DND-41 (cell line): ENCODE measurements at regions not wholly inside any gene's neighbourhood (a gene's known extent, or its start where the extent isn't known, plus 50 kb on each side); places are given as distances from the start of the nearest gene placed in this dataset.
"Not testable (repeated sequence)": the region's sequence is repeated elsewhere in the genome, so short reads cannot be mapped to it uniquely, and the experiment has no call there.

Experiments
- ATAC-seq: fragments of 200-7000 bp; cut with Tn5 transposase; 3 replicates; pipeline ENCODE4 v1.9.1; 2021; ENCODE audit warnings: low read depth; ENCODE audit not compliant: insufficient read depth
- DNase-seq: peaks from one replicate; pipeline ENCODE4 v3.0.0-alpha.2; 2020
- H2AFZ ChIP-seq: 2 replicates; pipeline ENCODE4 v1.6.0; 2012; ENCODE audit warnings: low read depth, low read length
- H3K27ac ChIP-seq: 2 replicates; pipeline ENCODE4 v1.5.1; 2012; ENCODE audit warnings: low read length, inconsistent platforms
- H3K27me3 ChIP-seq: fragments of 200-600 bp; sonication (generic); 2 replicates; pipeline ENCODE4 v1.6.0; 2012; ENCODE audit warnings: low read length, mild to moderate bottlenecking, inconsistent platforms; ENCODE audit not compliant: insufficient read depth, poor library complexity
- H3K36me3 ChIP-seq: 2 replicates; pipeline ENCODE4 v1.5.1; 2012; ENCODE audit warnings: low read length, inconsistent platforms; ENCODE audit not compliant: insufficient read depth
- H3K4me1 ChIP-seq: 2 replicates; pipeline ENCODE4 v1.5.1; 2012; ENCODE audit warnings: mild to moderate bottlenecking, low read length; ENCODE audit not compliant: insufficient read depth
- H3K4me2 ChIP-seq: 2 replicates; pipeline ENCODE4 v1.6.0; 2012; ENCODE audit warnings: mild to moderate bottlenecking, moderate library complexity, low read length, inconsistent platforms; ENCODE audit not compliant: insufficient read depth
- H3K4me3 ChIP-seq, 2 experiments: fragments of 200-600 bp in 1 of 2; shearing (Covaris generic) in 1 of 2; 2 replicates each; pipeline ENCODE4 v1.5.1; 2012 to 2016; ENCODE audit warnings: inconsistent platforms in 2 of 2, low read length in 2 of 2, mild to moderate bottlenecking in 2 of 2, low read depth in 1 of 2, moderate library complexity in 1 of 2
- H3K79me2 ChIP-seq: 2 replicates; pipeline ENCODE4 v1.6.0; 2012; ENCODE audit warnings: low read length, inconsistent platforms; ENCODE audit not compliant: insufficient read depth
- H3K9ac ChIP-seq: 2 replicates; pipeline ENCODE4 v1.6.0; 2012; ENCODE audit warnings: low read depth, mild to moderate bottlenecking, inconsistent platforms, low read length, moderate library complexity
- H3K9me3 ChIP-seq: 2 replicates; pipeline ENCODE4 v1.5.1; 2012; ENCODE audit warnings: low read length, moderate library complexity, mild to moderate bottlenecking, inconsistent platforms; ENCODE audit not compliant: insufficient read depth, severe bottlenecking
- H4K20me1 ChIP-seq: 2 replicates; pipeline ENCODE4 v1.6.0; 2012; ENCODE audit warnings: low read length; ENCODE audit not compliant: insufficient read depth
- CTCF ChIP-seq: IDR thresholded peaks from 2 replicates; pipeline ENCODE4 v1.5.1; 2012; ENCODE audit warnings: borderline replicate concordance, low read length, moderate library complexity, mild to moderate bottlenecking; ENCODE audit not compliant: poor library complexity, severe bottlenecking; ENCODE audit errors: extremely low read depth
- EZH2 ChIP-seq: IDR thresholded peaks from 3 replicates; pipeline ENCODE4 v1.6.1; 2012; ENCODE audit warnings: borderline replicate concordance, low read depth, mild to moderate bottlenecking, moderate library complexity, low read length, inconsistent platforms; ENCODE audit not compliant: severe bottlenecking

GRCh38 chr2:144111437-144111836 is 408.5 kb downstream of the ZEB2 start:
- H3K4me2 ChIP-seq: no peak overlapping the region
- DNase-seq: no peak
- H3K9ac ChIP-seq: no peak overlapping the region
- no peaks in the 10 kb centered on the region for H4K20me1 ChIP-seq
- no peaks in the 10 kb centered on the region for H3K36me3 ChIP-seq
- H3K27ac ChIP-seq: no peak overlapping the region
- no peaks in the 10 kb centered on the region for H3K4me1 ChIP-seq
- H3K4me3 ChIP-seq: no peak overlapping the region
- H3K27me3 ChIP-seq: no peaks in the 10 kb centered on the region
- ATAC-seq: no peak
- H3K9me3 ChIP-seq: no peaks in the 10 kb centered on the region
- no peaks in the 10 kb centered on the region for H3K79me2 ChIP-seq
- H2AFZ ChIP-seq: no peak overlapping the region
- TF ChIP-seq EZH2 (no peak), CTCF (no peak)

GRCh38 chr2:144106104-144106503 is 413.8 kb downstream of the ZEB2 start:
- not testable (repeated sequence) for H3K27ac ChIP-seq, H4K20me1 ChIP-seq, H3K36me3 ChIP-seq

GRCh38 chr2:144102386-144102785 is 417.5 kb downstream of the ZEB2 start:
- Histone ChIP-seq H2AFZ (no peak overlapping the region), H3K9ac (no peak overlapping the region), H3K27me3 (no peaks in the 10 kb centered on the region), H3K9me3 (peaks cover 12% of the 10 kb centered on the region), H3K36me3 (no peaks in the 10 kb centered on the region), H3K27ac (no peak overlapping the region), H3K79me2 (no peaks in the 10 kb centered on the region), H3K4me2 (no peak overlapping the region), H4K20me1 (no peaks in the 10 kb centered on the region), H3K4me1 (no peaks in the 10 kb centered on the region), H3K4me3 (no peak overlapping the region)
- no peak for DNase-seq
- TF ChIP-seq CTCF (no peak), EZH2 (no peak)
- ATAC-seq: no peak

More at GRCh38 chr2:144106104-144106503, 413.8 kb downstream of the ZEB2 start:
- DNase-seq, H3K9ac ChIP-seq, H3K79me2 ChIP-seq, ATAC-seq, H3K4me1 ChIP-seq, H3K4me2 ChIP-seq, H3K4me3 ChIP-seq, H2AFZ ChIP-seq, H3K27me3 ChIP-seq: not testable (repeated sequence)
- peaks cover 12% of the 10 kb centered on the region for H3K9me3 ChIP-seq

GRCh38 chr2:144099780-144100377 is 420.0 kb downstream of the ZEB2 start:
- peaks cover 11% of the 10 kb centered on the region for H3K9me3 ChIP-seq
- ATAC-seq (no peak), DNase-seq (no peak)
- H3K27me3 ChIP-seq: no peaks in the 10 kb centered on the region
- H3K4me3 ChIP-seq: no peak overlapping the region
- H2AFZ ChIP-seq: no peak overlapping the region
- no peak for TF ChIP-seq CTCF
- TF ChIP-seq EZH2: no peak
- H3K79me2 ChIP-seq: no peaks in the 10 kb centered on the region
- H3K27ac ChIP-seq: no peak overlapping the region
- H3K9ac ChIP-seq: no peak overlapping the region
- H3K4me2 ChIP-seq: no peak overlapping the region
- H4K20me1 ChIP-seq: no peaks in the 10 kb centered on the region
- H3K36me3 ChIP-seq: no peaks in the 10 kb centered on the region
- H3K4me1 ChIP-seq: no peaks in the 10 kb centered on the region
